Thyroid gland (tissue), 4 donors: ENCODE measurements at regions not wholly inside any gene's neighbourhood (a gene's known extent, or its start where the extent isn't known, plus 50 kb on each side); places are given as distances from the start of the nearest gene placed in this dataset. TPM values are rescaled to one million over a fixed set of nuclear protein-coding genes. Genes with fewer than 3 reads are reported as not detected.

ENCODE experiments used
- DNase-seq, 2 donors: peaks; one replicate each; pipeline ENCODE4 v3.0.0-alpha.2; 2019
- H3K27ac ChIP-seq, 3 donors: fragments of 200-600 bp; sonication (generic); 1 replicate in 2 of 3; 2 replicates in 1 of 3; pipeline ENCODE4 v1.5.1; 2016 to 2019; ENCODE audit warnings: mild to moderate bottlenecking in 1 of 3, moderate library complexity in 1 of 3
- H3K27me3 ChIP-seq: fragments of 200-600 bp; sonication (generic); one replicate; pipeline ENCODE4 v1.5.1; 2019
- H3K36me3 ChIP-seq, 2 donors: fragments of 200-600 bp; sonication (generic); one replicate each; pipeline ENCODE4 v1.5.1; 2016 to 2019
- H3K4me1 ChIP-seq, 2 donors: fragments of 200-600 bp; sonication (generic); one replicate each; pipeline ENCODE4 v1.5.1; 2017 to 2019
- H3K4me3 ChIP-seq, 3 donors: fragments of 200-600 bp; sonication (generic); replicated peaks in 1 of 3; 1 replicate in 2 of 3; 2 replicates in 1 of 3; pipeline ENCODE4 v1.5.1; 2016; ENCODE audit warnings: mild to moderate bottlenecking in 1 of 3
- H3K9me3 ChIP-seq: fragments of 200-600 bp; sonication (generic); one replicate; pipeline ENCODE4 v1.5.1; 2017
- POLR2A ChIP-seq, 2 donors: fragments of 450-650 bp; IDR thresholded peaks; one replicate each; pipeline ENCODE4 v1.6.1; 2017; ENCODE audit warnings: antibody characterized with exemption in 2 of 2, mild to moderate bottlenecking in 2 of 2, moderate library complexity in 1 of 2
- WGBS, 2 donors: methylation state at CpG; one replicate each; pipeline ENCODE4 v1.1.5; 2017; 5-methylcytosine and 5-hydroxymethylcytosine counted together
- intact Hi-C: fragments of 100-400 bp; cut with DNase I; formaldehyde crosslinking; loops from one replicate; pipeline ENCODE4 v1.15.1; 2023
- small RNA-seq: library from RNA; depleted of rRNA; stranded (forward); fragments of <200 nt; gene quantifications from one replicate; pipeline ENCODE3, GENCODE V24; 2016
- TF ChIP-seq, protein P1 (sequence below), 6 experiments: fragments of 200-600 bp in 3 of 6; fragments of 450-650 bp in 3 of 6; sonication (generic) in 3 of 6; IDR thresholded peaks; one replicate each; pipeline ENCODE4 v1.5.1; 2016 to 2019; ENCODE audit warnings: antibody characterized with exemption in 6 of 6, mild to moderate bottlenecking in 2 of 6, inconsistent platforms in 1 of 6, moderate library complexity in 1 of 6

DNA sequence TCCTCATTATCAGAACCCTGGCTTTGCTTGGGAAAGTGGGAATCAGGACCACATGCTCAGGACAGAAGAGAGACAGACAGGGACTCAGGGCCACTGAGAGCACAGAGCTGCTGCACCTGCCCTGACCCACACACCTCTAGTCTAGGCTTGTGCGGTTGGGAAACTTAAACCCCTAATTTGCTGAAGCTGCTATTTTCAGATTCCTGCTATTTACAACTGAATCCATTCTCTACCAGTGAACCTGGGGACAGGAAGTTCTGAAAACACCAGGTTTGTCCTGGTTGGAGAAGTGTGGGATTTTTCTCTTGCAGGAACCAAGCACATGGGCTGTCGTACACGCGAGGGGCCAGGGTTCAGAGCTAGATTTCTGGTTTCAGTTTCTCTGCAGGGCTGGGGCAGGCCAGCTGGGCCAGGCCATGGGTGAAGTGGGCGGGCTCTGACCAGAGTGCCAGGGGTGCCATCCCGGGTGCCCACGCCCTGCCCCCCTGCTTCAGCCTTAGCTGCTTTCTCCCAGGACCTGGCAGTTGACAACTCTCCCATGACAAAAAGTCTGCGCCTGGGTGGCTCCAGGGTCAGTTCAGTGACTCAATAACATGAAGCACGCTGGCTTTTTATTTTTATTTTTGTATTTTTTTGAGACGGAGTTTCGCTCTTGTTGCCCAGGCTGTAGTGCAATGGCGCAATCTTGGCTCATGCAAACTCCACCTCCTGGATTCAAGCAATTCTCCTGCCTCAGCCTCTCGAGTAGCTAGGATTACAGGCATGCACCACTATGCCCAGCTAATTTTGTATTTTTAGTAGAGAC, 51.3 kb upstream of the SLC1A4 start:
- Histone ChIP-seq H3K9me3 (no peaks in the 10 kb centered on the region), H3K27ac (no peak overlapping the region), H3K4me3 (no peak overlapping the region), H3K36me3 (no peaks in the 10 kb centered on the region), H3K4me1 (no peaks in the 10 kb centered on the region), H3K27me3 (no peaks in the 10 kb centered on the region)
- no peak for DNase-seq
- 75 to 78% methylated on average over 13 of the region's 13 CpGs for WGBS, 2 donors
- intact Hi-C loops: no loop called here
- TF ChIP-seq, protein P1, sequence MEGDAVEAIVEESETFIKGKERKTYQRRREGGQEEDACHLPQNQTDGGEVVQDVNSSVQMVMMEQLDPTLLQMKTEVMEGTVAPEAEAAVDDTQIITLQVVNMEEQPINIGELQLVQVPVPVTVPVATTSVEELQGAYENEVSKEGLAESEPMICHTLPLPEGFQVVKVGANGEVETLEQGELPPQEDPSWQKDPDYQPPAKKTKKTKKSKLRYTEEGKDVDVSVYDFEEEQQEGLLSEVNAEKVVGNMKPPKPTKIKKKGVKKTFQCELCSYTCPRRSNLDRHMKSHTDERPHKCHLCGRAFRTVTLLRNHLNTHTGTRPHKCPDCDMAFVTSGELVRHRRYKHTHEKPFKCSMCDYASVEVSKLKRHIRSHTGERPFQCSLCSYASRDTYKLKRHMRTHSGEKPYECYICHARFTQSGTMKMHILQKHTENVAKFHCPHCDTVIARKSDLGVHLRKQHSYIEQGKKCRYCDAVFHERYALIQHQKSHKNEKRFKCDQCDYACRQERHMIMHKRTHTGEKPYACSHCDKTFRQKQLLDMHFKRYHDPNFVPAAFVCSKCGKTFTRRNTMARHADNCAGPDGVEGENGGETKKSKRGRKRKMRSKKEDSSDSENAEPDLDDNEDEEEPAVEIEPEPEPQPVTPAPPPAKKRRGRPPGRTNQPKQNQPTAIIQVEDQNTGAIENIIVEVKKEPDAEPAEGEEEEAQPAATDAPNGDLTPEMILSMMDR (IDR thresholded peaks at IDR 0.05): no peak
- TF ChIP-seq POLR2A (IDR thresholded peaks at IDR 0.05): no peak

DNA sequence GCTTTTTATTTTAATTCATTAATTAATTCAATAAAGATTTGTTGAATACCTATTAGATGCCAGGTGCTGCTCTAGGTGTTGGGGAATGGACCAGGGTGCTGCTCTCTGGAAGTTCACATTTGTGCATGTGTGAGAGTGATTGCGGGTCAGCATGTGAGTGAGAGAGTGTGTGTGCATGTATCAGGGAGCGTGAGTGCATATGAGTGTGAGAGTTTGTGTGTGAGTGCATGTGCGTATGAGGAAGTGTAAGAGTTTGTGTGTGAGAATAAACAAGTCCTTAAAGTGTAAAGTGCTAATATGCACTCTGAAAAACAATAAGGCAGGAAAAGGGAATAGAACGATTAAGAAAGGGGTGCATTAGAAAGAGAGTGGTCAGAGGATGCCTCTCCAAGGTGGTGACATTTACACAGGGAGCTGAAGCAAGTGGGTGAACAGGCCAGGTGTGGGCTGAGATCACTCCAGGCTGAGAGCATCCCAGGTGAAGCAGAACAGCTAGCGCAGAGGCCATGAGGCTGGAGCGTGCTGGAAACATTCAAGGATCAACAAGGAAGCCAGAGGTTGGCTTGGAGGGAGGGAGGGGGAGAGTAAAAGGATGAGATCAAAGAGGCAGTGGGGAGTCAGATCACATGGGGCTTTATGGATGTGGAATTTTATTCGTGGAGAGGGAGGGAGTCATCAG, 50.5 kb upstream of the SLC1A4 start:
- no peak for DNase-seq
- WGBS, 2 donors: 75 to 77% methylated on average over 7 of the region's 7 CpGs
- Histone ChIP-seq H3K27me3 (no peaks in the 10 kb centered on the region), H3K36me3 (no peaks in the 10 kb centered on the region), H3K9me3 (no peaks in the 10 kb centered on the region), H3K27ac (no peak overlapping the region), H3K4me3 (no peak overlapping the region), H3K4me1 (no peaks in the 10 kb centered on the region)
- intact Hi-C loops: no loop called here
- TF ChIP-seq, protein P1 (IDR thresholded peaks at IDR 0.05): no peak
- TF ChIP-seq POLR2A (IDR thresholded peaks at IDR 0.05): no peak

- H3K9me3 ChIP-seq: no peaks in the 10 kb centered on the region
- H3K4me3 ChIP-seq: no peak overlapping the region
- intact Hi-C loops: no loop called here
- H3K27ac ChIP-seq: no peak overlapping the region
- no peaks in the 10 kb centered on the region for H3K27me3 ChIP-seq
- H3K4me1 ChIP-seq: no peaks in the 10 kb centered on the region
- H3K36me3 ChIP-seq: no peaks in the 10 kb centered on the region
- TF ChIP-seq POLR2A (IDR thresholded peaks at IDR 0.05): no peak
- TF ChIP-seq, protein P1 (IDR thresholded peaks at IDR 0.05): no peak
- WGBS, 2 donors: 68 to 76% methylated on average over 12 of the region's 12 CpGs
- DNase-seq: no peak
Observed at GRCh38 chr2:64939332-64939917, 49.8 kb upstream of the SLC1A4 start.

Small RNAs in the stretch of these regions (small RNA-seq; reads per million reads assigned to genes)
- not detected for gene RF00019
- gene RN7SL211P: not detected
- not detected for gene RN7SL341P
